Transverse colon (tissue), 4 donors: ENCODE measurements at regions not wholly inside any gene's neighbourhood (a gene's known extent, or its start where the extent isn't known, plus 50 kb on each side); places are given as distances from the start of the nearest gene placed in this dataset.

Experiments used
- CTCF ChIP-seq, 5 experiments: fragments of 200-600 bp in 3 of 5; fragments of 450-650 bp in 2 of 5; sonication (generic) in 3 of 5; IDR thresholded peaks; 1 replicate in 2 of 5; 2 replicates in 3 of 5; pipeline ENCODE4 v1.5.1; 2016 to 2017; ENCODE audit warnings: antibody characterized with exemption in 5 of 5, inconsistent platforms in 3 of 5, mild to moderate bottlenecking in 2 of 5, moderate library complexity in 1 of 5
- POLR2A ChIP-seq: fragments of 450-650 bp; IDR thresholded peaks from one replicate; pipeline ENCODE4 v1.6.1; 2016; ENCODE audit warnings: antibody characterized with exemption, mild to moderate bottlenecking, moderate library complexity
- POLR2AphosphoS5 ChIP-seq, 3 donors: sonication (generic); formaldehyde crosslinking; IDR thresholded peaks; one replicate each; pipeline ENCODE4 v1.6.1; 2016; ENCODE audit warnings: antibody characterized with exemption in 3 of 3

GRCh38 chr5:108433600-108433999 is 51.7 kb upstream of the FBXL17 start:
- TF ChIP-seq POLR2A (no peak), CTCF (IDR thresholded peaks at IDR 0.05) (no peak), POLR2AphosphoS5 (IDR thresholded peaks at IDR 0.05) (no peak)
